ENCODE measurements at regions not wholly inside any gene's neighbourhood (a gene's known extent, or its start where the extent isn't known, plus 50 kb on each side); places are given as distances from the start of the nearest gene placed in this dataset.

DNA sequence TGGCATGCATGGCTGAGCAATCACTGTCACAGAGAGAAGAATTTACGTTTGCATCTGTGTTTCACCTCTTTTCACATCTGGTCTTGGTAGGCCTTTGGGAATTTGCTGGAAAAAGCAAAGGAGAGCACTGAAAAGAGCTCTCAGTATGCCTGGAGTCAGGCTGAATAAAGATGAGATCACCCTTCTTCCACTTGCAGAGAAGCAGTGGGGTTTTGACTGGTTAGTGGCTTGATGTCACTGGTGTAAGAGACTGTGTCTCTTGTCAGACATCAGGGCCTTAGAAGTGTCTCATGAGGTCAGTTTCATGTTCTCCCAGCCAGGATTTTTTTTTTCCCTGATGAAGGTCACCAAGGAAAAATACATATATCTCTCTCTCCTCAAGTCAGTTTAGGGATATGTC, 353.8 kb downstream of the INSIG2 start:
- TF ChIP-seq, protein P1, sequence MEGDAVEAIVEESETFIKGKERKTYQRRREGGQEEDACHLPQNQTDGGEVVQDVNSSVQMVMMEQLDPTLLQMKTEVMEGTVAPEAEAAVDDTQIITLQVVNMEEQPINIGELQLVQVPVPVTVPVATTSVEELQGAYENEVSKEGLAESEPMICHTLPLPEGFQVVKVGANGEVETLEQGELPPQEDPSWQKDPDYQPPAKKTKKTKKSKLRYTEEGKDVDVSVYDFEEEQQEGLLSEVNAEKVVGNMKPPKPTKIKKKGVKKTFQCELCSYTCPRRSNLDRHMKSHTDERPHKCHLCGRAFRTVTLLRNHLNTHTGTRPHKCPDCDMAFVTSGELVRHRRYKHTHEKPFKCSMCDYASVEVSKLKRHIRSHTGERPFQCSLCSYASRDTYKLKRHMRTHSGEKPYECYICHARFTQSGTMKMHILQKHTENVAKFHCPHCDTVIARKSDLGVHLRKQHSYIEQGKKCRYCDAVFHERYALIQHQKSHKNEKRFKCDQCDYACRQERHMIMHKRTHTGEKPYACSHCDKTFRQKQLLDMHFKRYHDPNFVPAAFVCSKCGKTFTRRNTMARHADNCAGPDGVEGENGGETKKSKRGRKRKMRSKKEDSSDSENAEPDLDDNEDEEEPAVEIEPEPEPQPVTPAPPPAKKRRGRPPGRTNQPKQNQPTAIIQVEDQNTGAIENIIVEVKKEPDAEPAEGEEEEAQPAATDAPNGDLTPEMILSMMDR (IDR thresholded peaks at IDR 0.05), result no peak
- TF ChIP-seq POLR2A (IDR thresholded peaks at IDR 0.05), result no peak

Measured in esophagus squamous epithelium (tissue), 4 donors.